RWPE1 (cell line): ENCODE measurements at regions not wholly inside any gene's neighbourhood (a gene's known extent, or its start where the extent isn't known, plus 50 kb on each side); places are given as distances from the start of the nearest gene placed in this dataset.

ENCODE experiments used
- CTCF ChIA-PET: fragments of 350-600 bp; sonication (Branson Sonifier 250); formaldehyde crosslinking; extraction: SDS; loops from one replicate; lab custom pipeline; 2021; lab: Yijun Ruan, JAX
- POLR2A ChIA-PET: fragments of 400-600 bp; formaldehyde crosslinking; extraction: SDS; loops from one replicate; lab custom pipeline; 2020; ENCODE audit warnings: antibody characterized with exemption; ENCODE audit not compliant: low non-redundant PET; lab: Yijun Ruan, JAX
- DNase-seq: peaks from one replicate; pipeline ENCODE4 v3.0.0; 2012; ENCODE audit warnings: low spot score
- H3K27ac ChIP-seq: fragments of 450-650 bp; 2 replicates; pipeline ENCODE4 v1.5.1; 2017
- TF ChIP-seq, protein P1 (sequence below): fragments of 450-650 bp; conservative IDR thresholded peaks from 2 replicates; pipeline ENCODE4 v1.5.1; 2017; ENCODE audit warnings: low read depth, mild to moderate bottlenecking

DNA sequence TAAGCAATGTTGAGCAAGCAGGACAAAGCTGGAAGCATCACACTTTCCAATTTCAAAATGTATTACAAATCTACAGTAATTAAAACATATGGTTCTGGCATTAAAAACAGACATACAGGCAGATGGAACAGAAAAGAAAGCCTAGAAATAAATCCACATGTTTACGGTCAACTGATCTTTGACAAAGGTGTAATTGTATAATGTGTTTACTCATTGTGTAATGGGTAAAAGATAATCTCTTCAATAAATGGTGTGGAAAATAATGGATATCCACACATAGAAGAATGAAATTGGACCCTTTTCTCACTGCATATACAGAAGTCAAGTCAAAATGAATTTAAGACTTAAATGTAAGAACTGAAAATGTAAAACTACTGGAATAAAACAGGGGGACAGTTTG lies 394.2 kb downstream of the ANKRD50 start:
- no peak for DNase-seq
- ChIA-PET CTCF (no interaction called here), POLR2A (no interaction called here)
- TF ChIP-seq, protein P1, sequence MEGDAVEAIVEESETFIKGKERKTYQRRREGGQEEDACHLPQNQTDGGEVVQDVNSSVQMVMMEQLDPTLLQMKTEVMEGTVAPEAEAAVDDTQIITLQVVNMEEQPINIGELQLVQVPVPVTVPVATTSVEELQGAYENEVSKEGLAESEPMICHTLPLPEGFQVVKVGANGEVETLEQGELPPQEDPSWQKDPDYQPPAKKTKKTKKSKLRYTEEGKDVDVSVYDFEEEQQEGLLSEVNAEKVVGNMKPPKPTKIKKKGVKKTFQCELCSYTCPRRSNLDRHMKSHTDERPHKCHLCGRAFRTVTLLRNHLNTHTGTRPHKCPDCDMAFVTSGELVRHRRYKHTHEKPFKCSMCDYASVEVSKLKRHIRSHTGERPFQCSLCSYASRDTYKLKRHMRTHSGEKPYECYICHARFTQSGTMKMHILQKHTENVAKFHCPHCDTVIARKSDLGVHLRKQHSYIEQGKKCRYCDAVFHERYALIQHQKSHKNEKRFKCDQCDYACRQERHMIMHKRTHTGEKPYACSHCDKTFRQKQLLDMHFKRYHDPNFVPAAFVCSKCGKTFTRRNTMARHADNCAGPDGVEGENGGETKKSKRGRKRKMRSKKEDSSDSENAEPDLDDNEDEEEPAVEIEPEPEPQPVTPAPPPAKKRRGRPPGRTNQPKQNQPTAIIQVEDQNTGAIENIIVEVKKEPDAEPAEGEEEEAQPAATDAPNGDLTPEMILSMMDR, result no peak
- H3K27ac ChIP-seq, result no peak overlapping the region

- CTCF ChIA-PET, result interaction anchor here (0.7 kb wide), 1 partner anchor 8 kb away, joined by 3 read pairs; no protein-coding TSS in a partner anchor
- POLR2A ChIA-PET, result no interaction called here
- no peak for DNase-seq
- no peak overlapping the region for H3K27ac ChIP-seq
- TF ChIP-seq, protein P1, result no peak
Measured at GRCh38 chr4:124321364-124321763, 391.2 kb downstream of the ANKRD50 start.

DNA sequence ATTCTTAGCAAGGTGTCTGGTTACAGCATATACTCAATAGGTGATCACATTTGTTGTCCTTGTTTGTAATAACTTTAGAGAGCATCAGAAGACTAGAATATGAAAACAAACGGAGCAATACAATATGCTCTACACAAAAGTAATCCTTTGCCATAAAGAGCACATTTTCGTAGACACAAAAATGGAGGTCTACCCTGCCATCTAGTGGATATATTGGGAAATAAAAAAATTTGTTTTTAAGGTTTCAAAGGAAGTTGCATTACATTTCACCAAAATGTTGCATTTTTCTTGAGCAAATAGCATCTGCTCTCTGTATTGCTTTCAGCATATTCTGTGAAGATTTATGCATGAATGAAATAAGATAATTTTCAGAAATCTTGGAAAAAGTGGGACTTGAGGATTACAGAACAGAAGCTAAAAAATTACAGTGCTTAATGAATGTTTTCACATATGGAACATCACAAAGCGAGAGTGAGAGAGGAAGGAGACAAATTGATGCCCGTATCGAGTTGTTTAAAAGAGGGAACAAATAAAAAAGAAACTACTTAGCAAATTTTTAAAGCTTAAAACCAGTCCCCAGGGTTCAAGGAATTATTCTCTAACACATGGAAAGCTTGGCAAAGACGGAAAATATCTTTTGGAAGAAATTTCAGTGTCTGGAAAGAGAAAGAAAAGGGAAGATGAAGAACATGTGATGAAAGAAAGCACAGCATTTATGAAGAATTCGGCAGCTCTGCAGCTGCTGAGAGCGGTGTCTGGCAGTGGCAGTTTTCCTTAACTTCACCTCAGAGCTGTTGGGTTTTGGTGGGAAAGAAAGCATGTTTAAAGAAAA lies 390.1 kb downstream of the ANKRD50 start:
- TF ChIP-seq, protein P1, result peak; percentile 61
- peak; percentile 17 for DNase-seq
- ChIA-PET CTCF (interaction anchor here (0.5 to 1.1 kb wide), 10 partner anchors 11 to 961 kb away, joined by 3 to 6 read pairs (median 4); no protein-coding TSS in a partner anchor), POLR2A (no interaction called here)
- H3K27ac ChIP-seq, result no peak overlapping the region

GRCh38 chr4:124325690-124326089 lies 386.8 kb downstream of the ANKRD50 start:
- no peak overlapping the region for H3K27ac ChIP-seq
- TF ChIP-seq, protein P1, result no peak
- ChIA-PET POLR2A (no interaction called here), CTCF (no interaction called here)
- DNase-seq, result no peak

- ChIA-PET CTCF (no interaction called here), POLR2A (no interaction called here)
- TF ChIP-seq, protein P1, result no peak
- DNase-seq, result no peak
- no peak overlapping the region for H3K27ac ChIP-seq
Measured at GRCh38 chr4:124329134-124329533, 383.4 kb downstream of the ANKRD50 start.

GRCh38 chr4:124330045-124330444 lies 382.5 kb downstream of the ANKRD50 start:
- POLR2A ChIA-PET, result no interaction called here
- TF ChIP-seq, protein P1, result no peak
- CTCF ChIA-PET, result no interaction called here
- H3K27ac ChIP-seq, result no peak overlapping the region
- no peak for DNase-seq
